ENCODE measurements at regions not wholly inside any gene's neighbourhood (a gene's known extent, or its start where the extent isn't known, plus 50 kb on each side); places are given as distances from the start of the nearest gene placed in this dataset.

DNA sequence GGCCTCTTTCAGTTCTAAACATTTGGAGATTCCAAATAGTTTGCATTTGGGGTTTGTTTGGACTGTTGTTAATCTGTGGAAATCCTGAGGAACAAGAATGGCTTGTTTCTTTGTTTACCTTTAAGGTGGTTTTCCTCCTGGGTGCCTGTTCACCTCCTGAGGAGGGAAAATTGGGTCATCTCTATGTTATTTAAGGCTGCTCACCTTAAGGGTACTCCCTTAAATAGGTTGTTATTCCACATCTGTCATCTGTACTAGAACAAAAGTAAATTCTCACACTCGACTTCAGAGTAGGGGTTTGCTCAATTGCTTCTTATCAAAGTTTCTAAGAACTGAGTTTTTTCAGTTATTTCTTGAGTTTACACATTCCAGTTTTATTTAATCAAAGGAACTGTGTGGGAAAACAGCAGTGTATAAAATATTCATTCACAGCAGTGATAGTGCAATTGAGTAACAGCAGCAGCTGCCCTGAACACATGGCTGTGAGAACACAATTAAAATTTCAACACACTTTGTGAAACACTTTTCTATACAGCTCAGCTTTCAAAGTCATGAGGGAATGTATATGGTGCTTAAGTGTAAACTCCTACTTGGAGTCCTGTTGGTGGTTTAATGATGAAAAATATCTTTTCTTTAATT lies 238.5 kb upstream of the PGRMC2 start:
- DNase-seq, result peak; percentile 72

DNA sequence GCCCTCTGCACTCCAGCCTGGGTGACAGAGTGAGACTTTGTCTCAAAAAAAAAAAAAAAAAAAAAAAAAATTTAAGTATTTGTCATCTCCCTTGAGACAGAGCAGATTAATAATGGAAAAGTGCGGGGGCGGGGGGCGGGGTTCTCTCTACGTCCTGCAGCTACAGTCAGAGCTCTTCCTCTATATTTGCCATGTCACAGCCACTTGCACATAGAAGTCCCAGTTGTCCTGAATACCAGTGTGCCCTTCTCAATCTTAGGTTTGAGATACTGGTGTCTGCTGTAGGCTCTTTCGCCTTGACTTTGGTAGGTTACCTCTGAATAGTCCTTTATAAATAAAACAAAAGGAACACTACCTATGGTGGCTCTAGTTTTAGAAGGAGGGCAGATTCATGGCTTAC lies 237.8 kb upstream of the PGRMC2 start:
- peak; percentile 83 for DNase-seq

DNA sequence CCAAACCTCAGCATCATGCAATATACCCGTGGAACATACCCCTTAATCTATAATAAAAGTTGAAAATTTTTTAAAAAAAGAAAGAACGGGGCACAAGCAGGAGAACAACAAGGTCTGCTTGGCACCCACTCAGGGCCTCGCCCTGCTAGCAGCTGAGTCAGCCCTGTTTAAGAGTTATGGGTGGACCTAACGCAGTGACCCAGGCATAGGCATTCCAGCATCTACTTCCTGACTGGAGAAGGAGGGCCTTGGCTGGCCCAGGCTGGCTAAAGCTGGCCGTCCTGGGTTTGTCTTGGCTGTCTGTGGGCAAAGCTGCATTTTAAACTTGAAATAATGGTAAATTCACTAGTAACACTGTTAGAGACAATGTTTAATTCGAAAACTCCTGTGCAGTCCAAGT lies 236.7 kb upstream of the PGRMC2 start:
- DNase-seq, result no peak

DNA sequence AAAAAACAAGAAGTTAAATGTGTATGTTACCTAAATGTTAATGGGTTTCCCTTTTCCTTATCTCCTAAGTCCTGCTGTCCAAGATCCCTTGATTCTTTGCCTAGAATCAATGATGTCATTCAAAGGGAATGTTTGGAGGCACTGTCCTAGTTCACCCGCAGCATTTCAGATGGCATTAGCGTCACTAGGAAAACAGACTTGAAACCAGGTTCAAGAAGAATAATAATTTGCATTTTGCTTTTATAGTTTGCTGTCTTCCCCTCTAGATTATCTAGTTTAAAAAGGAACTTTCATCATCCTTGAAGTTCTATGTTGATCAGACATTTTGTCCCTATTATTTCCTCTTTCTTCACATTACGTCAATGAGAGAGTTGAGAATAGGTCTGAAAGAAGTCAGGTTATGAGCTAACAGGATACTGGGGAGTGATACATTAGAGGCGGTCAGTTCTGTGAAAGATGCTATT lies 234.1 kb upstream of the PGRMC2 start:
- peak; percentile 67 for DNase-seq

DNA sequence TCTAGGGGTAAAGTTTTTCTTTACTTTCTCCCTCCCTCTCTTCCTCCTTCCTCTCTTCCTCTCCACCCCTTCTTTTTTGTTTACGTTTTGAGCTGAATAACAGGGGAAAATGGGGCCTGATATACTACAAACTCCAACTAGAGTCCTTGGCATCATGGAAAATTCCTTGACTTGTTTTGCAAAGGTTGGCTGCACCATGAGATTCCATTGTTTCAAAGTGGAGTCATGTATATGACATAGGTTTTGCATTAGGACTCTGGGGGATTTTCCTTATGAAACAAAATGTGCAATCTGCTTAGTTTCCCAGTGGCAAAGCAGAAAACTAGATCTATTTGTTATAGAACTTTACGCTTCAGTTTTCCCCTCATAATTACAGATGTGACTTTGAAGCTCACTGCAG lies 233.5 kb upstream of the PGRMC2 start:
- DNase-seq, result peak; percentile 25

DNA sequence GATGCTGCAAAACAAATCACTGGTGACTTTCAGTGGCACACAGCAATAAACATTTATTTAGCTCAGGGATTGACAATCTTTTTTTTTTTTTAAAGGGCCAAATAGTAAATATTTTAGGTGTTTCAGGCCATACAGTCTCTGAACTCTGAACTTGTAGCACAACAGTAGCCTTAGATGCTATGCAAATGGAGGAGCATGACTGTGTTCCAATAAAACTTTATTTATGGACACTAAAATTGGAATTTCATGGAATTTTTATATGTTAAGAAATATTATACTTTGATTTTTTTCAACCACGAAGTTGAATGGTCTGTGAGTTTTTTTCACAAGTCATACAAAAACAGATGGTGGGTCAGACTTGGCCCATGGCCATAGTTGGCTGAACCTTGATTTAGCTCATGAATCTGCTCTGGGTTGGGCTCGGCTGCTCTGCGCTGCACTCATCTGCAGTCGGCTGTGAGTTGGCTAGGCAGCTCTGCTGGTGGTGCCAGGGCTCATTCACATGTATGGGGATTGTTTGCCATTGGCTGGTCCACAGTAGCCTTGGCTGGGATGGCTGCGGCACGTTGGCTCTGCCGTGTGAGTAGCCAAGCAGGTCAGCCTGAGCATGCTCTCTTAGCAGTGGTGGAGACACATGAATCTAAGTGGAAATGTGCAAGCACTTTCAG lies 231.7 kb upstream of the PGRMC2 start:
- DNase-seq, result no peak

DNA sequence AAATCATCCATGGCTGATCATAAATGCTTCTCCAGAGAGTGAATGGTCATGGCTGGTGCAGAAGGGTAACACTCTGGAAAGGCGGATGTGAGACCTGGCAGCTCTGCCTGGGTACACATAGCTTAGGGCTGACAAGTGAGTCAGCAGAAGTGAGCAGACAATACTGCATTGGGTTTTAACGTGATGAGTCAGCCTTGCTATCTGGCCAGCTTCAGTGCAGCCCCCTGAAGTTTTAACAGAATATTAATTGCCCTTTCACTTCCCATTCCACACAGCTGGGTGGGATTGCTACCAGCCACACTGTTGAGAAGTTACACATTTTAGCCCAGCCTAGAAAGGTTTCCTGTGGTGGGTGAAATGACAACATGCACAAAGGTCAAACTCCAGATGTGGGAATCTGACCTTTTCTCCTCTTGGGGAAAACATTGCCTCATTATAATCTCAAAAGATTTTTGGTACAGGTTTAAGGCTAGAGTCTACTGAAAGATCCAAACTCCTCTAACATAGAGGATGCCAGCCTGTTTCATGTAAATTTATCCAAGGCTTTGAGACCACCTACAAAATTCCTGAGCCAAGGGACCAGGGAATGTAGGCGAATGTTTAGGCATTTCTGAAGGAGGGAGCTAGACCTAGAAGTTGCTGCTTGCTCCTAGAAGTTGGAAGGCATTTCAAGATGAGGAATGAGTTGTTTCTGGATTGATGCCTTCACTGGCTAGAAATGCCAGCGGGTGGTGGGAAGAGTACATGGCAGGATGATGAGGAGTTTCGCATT lies 230.3 kb upstream of the PGRMC2 start:
- DNase-seq, result peak; percentile 93

DNA sequence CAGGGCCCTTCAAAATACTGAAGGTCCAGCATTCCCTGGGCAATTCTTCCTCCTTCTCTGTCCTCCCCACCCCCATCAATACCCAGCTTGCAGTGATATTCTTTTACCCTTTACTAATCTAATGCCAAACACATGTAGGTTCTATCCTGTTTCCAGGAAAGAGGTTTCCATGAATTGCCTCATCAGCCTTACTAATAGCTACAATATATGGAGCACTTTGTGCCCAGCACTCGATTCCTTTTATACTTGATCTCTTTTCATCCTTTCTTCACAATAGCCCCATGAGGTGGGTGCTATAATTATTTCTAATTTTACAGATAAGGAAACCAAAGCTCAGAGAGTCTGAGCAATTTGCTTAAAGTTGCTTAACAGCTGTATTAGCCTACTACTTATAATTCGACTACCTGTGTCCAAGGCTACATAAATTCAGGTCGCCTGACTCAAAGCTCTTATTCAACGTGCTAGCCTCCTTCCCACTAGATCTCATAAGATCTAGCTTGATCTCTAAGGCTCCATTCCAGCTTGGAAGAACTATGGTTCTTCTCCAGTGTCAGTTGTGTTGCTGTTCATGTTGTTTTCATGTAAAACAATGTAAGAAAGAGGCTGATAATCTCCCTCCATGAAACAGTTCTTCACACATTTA lies 229.6 kb upstream of the PGRMC2 start:
- DNase-seq, result no peak

DNA sequence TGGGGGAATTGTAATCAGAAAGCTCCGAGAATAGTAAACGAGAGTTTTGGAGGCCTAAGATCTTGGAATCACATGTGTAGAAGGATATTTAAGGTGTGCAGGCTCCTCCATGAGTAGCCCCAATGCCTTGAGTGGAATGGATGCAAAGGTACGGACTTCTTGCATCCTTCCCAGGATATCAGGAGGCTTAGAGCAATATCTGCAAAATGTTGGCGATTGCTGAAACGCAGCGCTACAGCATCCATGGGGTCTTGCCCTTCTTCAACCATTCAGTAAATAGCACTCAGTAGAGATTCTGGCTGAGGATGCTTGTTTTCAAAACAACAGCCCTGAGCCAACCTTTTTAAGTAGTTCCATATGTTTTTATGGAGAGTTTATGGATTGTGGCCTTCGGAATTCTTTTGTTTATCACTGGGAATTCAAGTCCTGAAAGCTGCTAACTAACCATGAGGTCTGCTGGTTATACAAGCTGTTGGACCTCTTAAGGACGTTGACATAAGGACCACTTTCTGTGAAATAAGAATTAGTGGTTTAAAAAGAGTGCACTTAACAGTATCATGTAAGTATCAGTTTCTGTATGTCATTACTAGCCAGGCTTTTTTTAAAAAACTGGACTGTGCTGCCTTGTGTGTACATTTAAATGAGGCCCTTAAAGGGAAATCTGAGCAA lies 228.8 kb upstream of the PGRMC2 start:
- DNase-seq, result no peak

DNA sequence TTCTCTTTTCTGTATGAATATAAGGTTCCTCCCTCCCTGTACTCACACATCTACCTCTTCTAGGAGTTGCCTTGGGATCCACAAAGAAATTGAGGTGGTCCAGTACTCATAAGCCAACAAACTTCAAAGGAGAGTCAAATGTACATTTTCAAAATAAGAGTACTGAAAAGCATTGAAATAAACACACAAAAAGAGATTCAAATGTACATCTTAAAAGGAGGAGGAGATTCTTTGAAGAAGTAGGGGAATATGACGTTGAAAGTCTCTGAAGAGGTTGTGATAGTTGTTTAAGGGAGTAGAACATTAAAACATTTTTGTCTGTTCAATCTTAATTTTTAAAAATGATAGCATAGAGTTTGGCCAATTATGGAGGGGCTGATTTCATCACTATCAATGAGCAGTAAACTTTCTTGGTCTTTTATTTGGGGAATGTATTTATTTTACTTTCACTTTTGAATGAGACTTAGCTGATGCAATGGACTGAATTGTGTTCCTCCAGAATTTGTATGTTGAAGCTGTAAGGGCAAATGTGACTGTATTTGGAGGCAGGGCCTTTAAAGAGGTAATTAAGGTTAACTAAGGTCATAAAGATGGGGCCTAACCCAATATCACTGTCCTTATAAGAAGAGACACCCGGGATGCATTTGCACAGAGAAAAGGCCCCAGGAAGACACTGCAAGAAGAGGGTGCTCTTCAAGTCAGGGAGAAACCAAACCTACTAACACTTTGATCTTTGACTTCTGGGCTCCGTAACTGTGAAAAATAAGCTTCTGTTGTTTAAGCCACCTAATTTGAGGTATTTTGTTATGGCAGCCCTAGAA lies 226.3 kb upstream of the PGRMC2 start:
- DNase-seq, result peak; percentile 52

DNA sequence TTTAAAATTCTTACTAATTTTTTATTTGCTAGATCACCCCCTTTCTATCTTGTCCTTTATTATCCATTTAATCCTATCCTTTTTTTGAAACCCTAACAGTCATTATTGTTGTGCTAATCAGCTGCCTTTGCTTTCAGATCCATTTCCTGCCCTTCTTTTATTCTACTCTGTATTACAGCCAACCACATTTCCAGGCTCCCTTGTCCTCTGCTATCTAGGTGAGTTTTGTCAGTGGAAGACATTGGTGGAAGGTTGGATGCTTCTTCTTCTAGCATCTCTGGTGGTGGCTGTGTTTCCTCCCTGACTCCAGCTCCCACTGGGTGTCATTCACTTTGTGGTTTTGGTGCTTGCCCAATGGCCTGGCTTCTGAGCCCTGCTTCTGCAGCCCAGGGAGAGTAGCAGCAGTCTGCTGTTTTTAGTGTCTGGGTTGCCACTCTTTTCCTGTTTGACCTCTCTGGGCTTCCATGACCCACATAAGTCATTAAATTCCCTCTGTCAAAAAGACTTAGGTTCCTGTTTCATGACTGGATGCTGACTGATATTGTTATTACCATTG lies 225.2 kb upstream of the PGRMC2 start:
- DNase-seq, result peak; percentile 24

DNA sequence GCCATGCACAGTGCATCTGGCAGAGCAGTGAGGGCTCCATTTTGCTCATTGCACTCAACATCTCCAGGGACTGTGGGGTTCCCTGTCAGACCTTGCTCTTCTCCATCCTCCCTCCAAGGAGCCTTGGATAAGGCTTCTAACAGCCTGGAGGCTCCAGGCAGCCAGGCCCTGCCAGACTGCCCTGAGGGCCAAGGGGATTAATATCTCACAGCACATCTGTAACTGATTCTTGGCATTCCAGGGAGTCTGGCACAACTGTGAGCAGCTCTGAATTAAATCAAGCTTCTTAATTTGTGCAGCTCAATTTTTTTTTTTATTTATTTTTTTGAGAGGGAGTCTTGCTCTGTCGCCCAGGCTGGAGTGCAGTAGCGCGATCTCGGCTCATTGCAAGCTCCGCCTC lies 224.5 kb upstream of the PGRMC2 start:
- no peak for DNase-seq

DNA sequence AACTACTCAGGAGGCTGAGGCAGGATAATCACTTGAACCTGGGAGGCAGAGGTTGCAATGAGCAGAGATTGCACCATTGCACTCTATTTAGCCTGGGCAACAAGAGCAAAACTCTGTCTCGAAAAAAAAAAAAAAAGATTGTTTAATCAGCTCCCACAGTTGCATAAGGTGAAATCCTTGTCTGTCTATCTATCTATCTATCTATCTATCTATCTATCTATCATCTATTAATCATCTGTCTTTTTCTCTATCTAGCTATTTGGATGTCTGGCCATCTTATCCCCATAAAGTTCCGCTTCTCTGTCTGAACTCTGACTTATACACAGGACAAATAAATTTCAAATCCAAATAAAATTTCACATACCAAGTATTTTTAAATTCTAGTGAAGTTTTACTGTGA lies 223.2 kb upstream of the PGRMC2 start:
- DNase-seq, result no peak

DNA sequence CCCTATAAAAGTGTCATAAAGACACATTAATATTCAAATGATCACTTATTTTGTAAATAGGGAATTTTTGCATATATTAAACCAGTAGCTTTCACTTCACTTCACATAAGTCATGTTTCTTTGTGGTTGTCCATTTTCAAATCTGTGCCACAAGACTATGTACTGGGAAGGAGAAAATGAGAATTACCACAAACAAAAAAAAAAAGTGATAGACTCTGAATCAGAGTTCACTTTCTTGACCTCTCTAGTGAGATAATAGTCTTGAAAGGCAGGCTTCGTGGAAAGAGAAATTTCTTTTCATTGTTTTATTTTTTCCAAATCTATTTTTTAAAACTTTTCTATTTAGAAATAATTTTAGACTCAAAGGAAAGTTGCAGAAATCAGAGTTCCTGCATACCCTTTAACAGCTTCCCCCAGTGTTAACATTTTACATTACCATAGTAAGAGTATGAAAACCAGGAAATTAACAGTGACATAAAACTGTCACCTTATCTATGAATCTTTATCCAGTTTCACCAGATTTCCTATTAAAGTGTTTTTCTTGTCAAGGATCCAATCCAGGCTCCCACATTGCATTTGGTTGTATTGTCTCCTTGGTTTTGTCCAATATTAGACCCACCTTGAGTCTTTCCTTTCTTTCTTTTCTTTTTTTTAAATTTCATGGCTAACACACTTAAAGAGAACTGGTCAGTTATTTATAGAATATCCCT lies 215.4 kb upstream of the PGRMC2 start:
- no peak for DNase-seq

DNA sequence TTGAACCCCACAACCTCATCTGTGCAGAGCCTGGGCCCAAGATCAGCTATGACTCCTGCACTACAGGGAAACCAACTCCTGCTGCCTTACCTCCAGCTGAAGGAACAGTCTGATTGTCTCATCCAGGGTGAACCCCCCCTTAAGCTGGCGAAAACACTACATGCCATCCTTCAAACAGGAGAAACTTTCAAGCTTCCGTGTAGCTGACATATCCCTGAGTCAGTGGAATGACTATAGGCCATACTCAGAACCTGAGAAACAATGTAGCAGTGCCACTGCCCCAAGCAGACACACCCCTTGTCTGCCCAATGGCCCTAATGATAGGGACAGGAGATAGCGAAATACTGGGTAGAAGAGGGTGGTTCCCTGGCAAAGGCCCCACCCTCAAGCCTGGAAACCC lies 213.6 kb upstream of the PGRMC2 start:
- DNase-seq, result no peak

DNA sequence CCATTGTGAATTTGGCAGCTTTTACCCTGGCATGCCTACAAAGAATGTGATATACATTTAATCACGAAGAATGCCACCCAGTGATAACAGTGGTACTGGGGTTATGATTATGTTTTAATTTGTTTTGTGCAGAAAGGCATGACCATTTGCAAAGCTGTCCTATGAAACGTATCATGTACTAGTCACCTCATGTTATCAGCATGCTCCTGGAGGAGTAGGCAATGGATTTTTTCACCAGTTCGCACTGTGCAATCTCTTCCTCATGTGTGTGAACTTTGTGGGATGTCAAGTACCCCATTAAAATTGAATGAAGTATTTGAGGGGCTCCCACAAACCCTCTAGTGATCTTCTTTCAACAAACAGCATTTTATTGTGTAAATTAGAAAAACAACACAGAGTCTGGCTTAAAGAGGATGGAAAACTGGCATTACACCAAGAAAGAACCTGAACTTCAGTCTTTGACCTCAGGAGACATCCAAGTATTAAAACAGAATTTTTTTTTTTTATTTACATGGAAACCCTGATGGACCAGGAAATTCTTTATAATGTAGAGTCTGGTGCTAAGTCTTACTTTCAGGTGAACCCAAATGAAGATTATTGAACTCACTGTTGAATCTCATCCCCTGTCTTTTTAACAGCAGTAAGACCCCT lies 200.6 kb upstream of the PGRMC2 start:
- DNase-seq, result no peak

DNA sequence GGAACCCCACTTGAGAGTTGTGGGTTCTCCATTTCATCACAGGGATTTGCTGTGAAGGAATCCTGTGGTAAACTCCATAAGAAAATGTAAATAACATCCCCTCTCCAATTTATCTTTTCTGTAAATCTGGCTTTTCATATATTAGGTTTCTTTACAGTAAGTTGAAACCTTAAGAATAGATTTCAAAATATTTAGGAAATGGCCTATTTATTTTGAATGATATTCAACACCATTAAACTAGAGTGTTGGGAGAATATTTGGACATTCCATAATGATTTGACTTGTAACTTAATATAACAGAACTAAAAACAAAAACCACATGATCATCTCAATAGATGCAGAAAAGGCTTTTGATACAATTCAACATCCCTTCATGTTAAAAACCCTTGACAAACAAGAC lies 197.3 kb upstream of the PGRMC2 start:
- DNase-seq, result no peak

DNA sequence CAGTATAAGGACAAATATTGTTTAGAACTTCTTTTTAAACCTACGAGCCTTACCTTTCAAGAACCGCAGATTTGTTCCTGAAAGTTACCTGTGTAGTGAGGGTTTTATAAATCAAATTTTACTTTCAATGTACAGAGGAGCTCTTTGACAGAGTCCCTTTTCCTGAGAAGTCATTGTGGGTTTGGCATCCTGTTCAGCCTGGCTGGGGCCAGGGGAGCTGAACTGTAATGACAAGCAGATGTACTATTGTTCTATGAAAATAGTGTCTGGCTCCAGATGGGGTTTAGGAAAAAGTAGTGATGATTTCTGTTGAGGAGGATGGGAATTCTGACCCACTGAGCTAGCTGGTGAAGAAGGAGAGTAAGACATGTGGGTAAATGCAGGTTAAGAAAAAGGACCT lies 196.2 kb upstream of the PGRMC2 start:
- no peak for DNase-seq

DNA sequence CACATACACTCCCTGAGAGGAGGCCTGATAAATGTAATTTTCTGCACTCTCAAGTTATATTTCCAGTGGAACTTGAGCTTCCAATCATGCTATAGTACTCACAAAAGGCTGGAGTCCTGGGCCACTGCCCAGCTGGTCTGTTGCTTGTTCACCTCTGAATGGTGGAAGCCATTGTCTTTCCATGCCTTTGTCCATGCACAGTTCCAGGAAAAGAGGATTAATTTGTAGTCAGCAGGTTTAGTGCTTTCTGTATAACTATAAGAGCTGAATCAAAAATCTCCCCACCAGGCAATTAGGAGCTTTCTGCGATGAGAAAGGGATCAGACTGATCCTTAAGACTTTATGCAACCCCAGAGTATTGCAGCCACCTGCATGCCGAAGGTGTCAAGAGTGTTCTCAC lies 195.4 kb upstream of the PGRMC2 start:
- no peak for DNase-seq

DNA sequence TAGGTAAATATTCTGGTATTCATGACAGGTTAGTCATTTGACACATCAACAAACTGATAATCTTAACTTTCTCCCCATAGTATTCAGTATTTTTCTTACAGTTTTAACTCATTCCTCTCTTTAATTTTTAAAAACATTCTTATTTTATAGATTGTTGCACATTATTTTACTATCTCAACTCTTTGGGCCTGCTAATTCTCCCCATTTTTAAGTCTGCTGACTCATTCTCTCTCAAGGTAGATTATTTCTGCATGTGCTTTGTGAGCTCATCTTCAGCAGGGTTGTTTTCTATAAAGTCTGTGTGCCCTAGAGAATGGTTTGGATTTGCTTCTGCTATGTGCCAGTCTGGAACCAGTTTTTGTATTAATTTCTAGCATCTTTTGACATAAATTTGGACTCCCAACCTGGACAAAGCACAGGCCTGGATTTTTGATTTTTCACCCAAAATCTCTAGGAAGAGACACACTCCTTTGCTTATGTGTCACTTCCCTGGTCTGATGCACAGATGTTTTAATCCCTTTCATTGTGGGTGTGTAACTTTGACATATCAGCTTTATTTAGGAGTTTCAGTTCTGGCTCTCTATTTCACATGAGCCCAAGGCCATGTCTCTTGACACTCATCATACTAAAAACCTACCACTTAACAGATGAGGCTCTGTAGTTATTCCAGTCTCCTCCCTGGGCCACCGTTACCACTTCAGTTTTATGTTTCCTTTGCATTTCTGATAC lies 194.3 kb upstream of the PGRMC2 start:
- DNase-seq, result no peak
